K562 (cell line): ENCODE measurements at regions not wholly inside any gene's neighbourhood (a gene's known extent, or its start where the extent isn't known, plus 50 kb on each side); places are given as distances from the start of the nearest gene placed in this dataset.

ENCODE experiments used
- DPF2 ChIP-seq: fragments of 450-650 bp; IDR thresholded peaks from 2 replicates; pipeline ENCODE4 v1.6.1; 2016
- RBM34 ChIP-seq: fragments of 200-400 bp; formaldehyde crosslinking; IDR thresholded peaks from 2 replicates; pipeline ENCODE4 v1.6.1; 2018; ENCODE audit warnings: low read length, borderline replicate concordance; ENCODE audit not compliant: insufficient read depth
- REST ChIP-seq, 2 experiments: fragments of 450-650 bp; formaldehyde crosslinking in 1 of 2; IDR thresholded peaks; 2 replicates each; pipeline versions ENCODE4 v1.4.0 to v1.6.1; 2014 to 2020; ENCODE audit warnings: mild to moderate bottlenecking in 2 of 2, borderline replicate concordance in 1 of 2, low read depth in 1 of 2
- ZNF699 ChIP-seq: fragments of 250-450 bp; sonication (Bioruptor Pico); IDR thresholded peaks from 2 replicates; pipeline ENCODE4 v1.8.0; 2021; ENCODE audit warnings: mild to moderate bottlenecking, moderate library complexity; ENCODE audit not compliant: insufficient replicate concordance
- TF ChIP-seq, protein P1 (sequence below): sonication (generic); formaldehyde crosslinking; IDR thresholded peaks from 2 replicates; pipeline ENCODE4 v1.8.0; 2023; ENCODE audit warnings: missing genetic modification reagents, mild to moderate bottlenecking, borderline replicate concordance

DNA sequence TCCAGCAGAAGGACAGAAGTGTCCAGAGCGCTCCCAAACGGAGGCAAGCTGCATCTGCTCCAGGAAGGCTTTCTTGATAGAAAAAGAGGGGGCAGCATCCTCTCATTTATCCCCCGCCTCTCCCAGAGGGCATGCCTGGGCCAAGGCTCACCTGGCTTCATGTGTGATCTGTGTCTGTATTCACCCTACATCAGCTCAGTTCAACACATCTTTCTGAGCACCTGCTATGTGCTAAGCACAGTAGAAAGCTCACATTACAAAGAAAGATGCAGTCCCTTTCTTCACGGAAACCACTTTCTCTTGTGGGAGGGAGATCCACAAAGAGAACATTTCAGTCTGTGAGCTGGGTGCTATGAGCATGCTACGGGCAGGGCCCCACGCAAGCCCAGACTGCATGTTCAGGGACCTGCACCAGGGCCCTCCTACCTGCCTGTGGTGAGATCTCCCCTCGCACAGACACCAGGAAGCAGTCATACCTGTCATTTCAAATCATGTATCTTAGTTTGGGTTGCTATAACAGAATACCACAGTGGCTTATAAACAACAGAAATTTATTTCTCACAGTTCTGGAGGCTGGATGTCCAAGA, 90.7 kb downstream of the PDCL3 start (continued):
- TF ChIP-seq REST (IDR thresholded peaks at IDR 0.05; ENCODE audit: borderline replicate concordance) (no peak), REST (CRISPR knock-in tag; IDR thresholded peaks at IDR 0.05; ENCODE audit: low read depth) (no peak), ZNF699 (no peak), DPF2 (no peak), RBM34 (no peak)
- TF ChIP-seq, protein P1, sequence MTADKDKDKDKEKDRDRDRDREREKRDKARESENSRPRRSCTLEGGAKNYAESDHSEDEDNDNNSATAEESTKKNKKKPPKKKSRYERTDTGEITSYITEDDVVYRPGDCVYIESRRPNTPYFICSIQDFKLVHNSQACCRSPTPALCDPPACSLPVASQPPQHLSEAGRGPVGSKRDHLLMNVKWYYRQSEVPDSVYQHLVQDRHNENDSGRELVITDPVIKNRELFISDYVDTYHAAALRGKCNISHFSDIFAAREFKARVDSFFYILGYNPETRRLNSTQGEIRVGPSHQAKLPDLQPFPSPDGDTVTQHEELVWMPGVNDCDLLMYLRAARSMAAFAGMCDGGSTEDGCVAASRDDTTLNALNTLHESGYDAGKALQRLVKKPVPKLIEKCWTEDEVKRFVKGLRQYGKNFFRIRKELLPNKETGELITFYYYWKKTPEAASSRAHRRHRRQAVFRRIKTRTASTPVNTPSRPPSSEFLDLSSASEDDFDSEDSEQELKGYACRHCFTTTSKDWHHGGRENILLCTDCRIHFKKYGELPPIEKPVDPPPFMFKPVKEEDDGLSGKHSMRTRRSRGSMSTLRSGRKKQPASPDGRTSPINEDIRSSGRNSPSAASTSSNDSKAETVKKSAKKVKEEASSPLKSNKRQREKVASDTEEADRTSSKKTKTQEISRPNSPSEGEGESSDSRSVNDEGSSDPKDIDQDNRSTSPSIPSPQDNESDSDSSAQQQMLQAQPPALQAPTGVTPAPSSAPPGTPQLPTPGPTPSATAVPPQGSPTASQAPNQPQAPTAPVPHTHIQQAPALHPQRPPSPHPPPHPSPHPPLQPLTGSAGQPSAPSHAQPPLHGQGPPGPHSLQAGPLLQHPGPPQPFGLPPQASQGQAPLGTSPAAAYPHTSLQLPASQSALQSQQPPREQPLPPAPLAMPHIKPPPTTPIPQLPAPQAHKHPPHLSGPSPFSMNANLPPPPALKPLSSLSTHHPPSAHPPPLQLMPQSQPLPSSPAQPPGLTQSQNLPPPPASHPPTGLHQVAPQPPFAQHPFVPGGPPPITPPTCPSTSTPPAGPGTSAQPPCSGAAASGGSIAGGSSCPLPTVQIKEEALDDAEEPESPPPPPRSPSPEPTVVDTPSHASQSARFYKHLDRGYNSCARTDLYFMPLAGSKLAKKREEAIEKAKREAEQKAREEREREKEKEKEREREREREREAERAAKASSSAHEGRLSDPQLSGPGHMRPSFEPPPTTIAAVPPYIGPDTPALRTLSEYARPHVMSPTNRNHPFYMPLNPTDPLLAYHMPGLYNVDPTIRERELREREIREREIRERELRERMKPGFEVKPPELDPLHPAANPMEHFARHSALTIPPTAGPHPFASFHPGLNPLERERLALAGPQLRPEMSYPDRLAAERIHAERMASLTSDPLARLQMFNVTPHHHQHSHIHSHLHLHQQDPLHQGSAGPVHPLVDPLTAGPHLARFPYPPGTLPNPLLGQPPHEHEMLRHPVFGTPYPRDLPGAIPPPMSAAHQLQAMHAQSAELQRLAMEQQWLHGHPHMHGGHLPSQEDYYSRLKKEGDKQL (CRISPR knock-in tag) = no peak
